ENCODE measurements at regions not wholly inside any gene's neighbourhood (a gene's known extent, or its start where the extent isn't known, plus 50 kb on each side); places are given as distances from the start of the nearest gene placed in this dataset.

GRCh38 chr13:104025303-104025702 lies 959.1 kb upstream of the SLC10A2 start:
- 95% methylated on average over 2 of the region's 2 CpGs; no CpG with 5 or more reads in 1 of the 2 experiments for WGBS, 2 experiments (ENCODE audit: extremely low coverage in 1 of 2, insufficient coverage in 1 of 2, insufficient read length in 1 of 2, insufficient replicate concordance in 2 of 2, low coverage in 1 of 2, low lambda C conversion rate in 2 of 2, missing lambda C conversion rate in 1 of 2)
- no peaks in the 10 kb centered on the region for H3K79me2 ChIP-seq (ENCODE audit: control insufficient read depth in 1 of 2, insufficient read depth in 2 of 2, low read length in 2 of 2)
- no peak overlapping the region for H4K91ac ChIP-seq (replicated peaks; ENCODE audit: insufficient read length, low read length)
- no peak overlapping the region for H3K4me2 ChIP-seq (ENCODE audit: insufficient read depth in 1 of 2, low read depth in 2 of 2, low read length in 2 of 2)
- H2BK20ac ChIP-seq (ENCODE audit: low read length): no peak overlapping the region
- H2BK12ac ChIP-seq (ENCODE audit: low read depth, low read length): no peak overlapping the region
- H3K36me3 ChIP-seq (ENCODE audit: control insufficient read depth in 2 of 4, insufficient read depth in 4 of 4, low read length in 3 of 4): no peaks in the 10 kb centered on the region; a peak in 1 of 8 replicates
- DNase-seq (ENCODE audit: low read depth in 1 of 2, low spot score in 2 of 2) (no peak), FAIRE-seq (no peak)
- TF ChIP-seq SP4 (IDR thresholded peaks at IDR 0.05; ENCODE audit: low read length) (no peak), NANOG (IDR thresholded peaks at IDR 0.05; ENCODE audit: insufficient read depth, low read depth, low read length, poor library complexity, severe bottlenecking) (no peak), MAFK (IDR thresholded peaks at IDR 0.05; ENCODE audit: low read depth, low read length) (no peak), SRF (IDR thresholded peaks at IDR 0.05; ENCODE audit: low read depth, low read length) (no peak), POLR2A (IDR thresholded peaks at IDR 0.05; ENCODE audit: control extremely low read depth in 1 of 2, low read depth in 2 of 2, low read length in 2 of 2) (no peak), TBP (IDR thresholded peaks at IDR 0.05; ENCODE audit: low read depth, low read length) (no peak), BCL11A (IDR thresholded peaks at IDR 0.05; ENCODE audit: low read depth in 2 of 2, low read length in 2 of 2) (no peak), HDAC2 (IDR thresholded peaks at IDR 0.05; ENCODE audit: borderline replicate concordance in 1 of 2, low read depth in 2 of 2, low read length in 2 of 2) (no peak), CHD1 (IDR thresholded peaks at IDR 0.05; ENCODE audit: low read depth, low read length) (no peak), JUN (IDR thresholded peaks at IDR 0.05; ENCODE audit: low read depth, low read length) (no peak), SP1 (IDR thresholded peaks at IDR 0.05; ENCODE audit: low read depth, low read length) (no peak)
- TF ChIP-seq, protein P1, sequence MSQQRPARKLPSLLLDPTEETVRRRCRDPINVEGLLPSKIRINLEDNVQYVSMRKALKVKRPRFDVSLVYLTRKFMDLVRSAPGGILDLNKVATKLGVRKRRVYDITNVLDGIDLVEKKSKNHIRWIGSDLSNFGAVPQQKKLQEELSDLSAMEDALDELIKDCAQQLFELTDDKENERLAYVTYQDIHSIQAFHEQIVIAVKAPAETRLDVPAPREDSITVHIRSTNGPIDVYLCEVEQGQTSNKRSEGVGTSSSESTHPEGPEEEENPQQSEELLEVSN (IDR thresholded peaks at IDR 0.05): no peak
- H3K27me3 ChIP-seq (replicated peaks in 1 of 4; ENCODE audit: control insufficient read depth in 3 of 4, extremely low read depth in 1 of 4, insufficient read depth in 3 of 4, low read length in 3 of 4): no peaks in the 10 kb centered on the region
- H3K23ac ChIP-seq (ENCODE audit: insufficient read length): no peak overlapping the region
- no peak overlapping the region for H3K27ac ChIP-seq (ENCODE audit: low read depth, low read length)
- no peak overlapping the region for H4K8ac ChIP-seq (ENCODE audit: extremely low read depth, insufficient read depth, low read length)
- H3K79me1 ChIP-seq (ENCODE audit: low read depth, low read length): no peaks in the 10 kb centered on the region
- H2BK15ac ChIP-seq (ENCODE audit: low read length): no peak overlapping the region
- no peak overlapping the region for H3K4ac ChIP-seq (replicated peaks; ENCODE audit: insufficient read length, low read depth, low read length)
- H3K14ac ChIP-seq (ENCODE audit: insufficient read length): no peak overlapping the region
- no peak overlapping the region for H3K56ac ChIP-seq (replicated peaks; ENCODE audit: insufficient read length, low read depth, low read length)
- H3K4me1 ChIP-seq (replicated peaks in 1 of 4; ENCODE audit: control insufficient read depth in 3 of 4, insufficient read depth in 4 of 4, low read length in 3 of 4): no peaks in the 10 kb centered on the region
- no peaks in the 10 kb centered on the region for H3K9me3 ChIP-seq (ENCODE audit: insufficient read depth in 2 of 2, low read depth in 1 of 2, low read length in 1 of 2)
- H2BK5ac ChIP-seq (ENCODE audit: low read depth, low read length): no peak overlapping the region
- H2BK120ac ChIP-seq (replicated peaks; ENCODE audit: low read depth, low read length): no peak overlapping the region
- ChIA-PET CTCF (ENCODE audit: partially characterized antibody) (interaction anchor here (0.9 to 1.3 kb wide), 2 partner anchors 8 to 350 kb away, joined by 3 read pairs; no protein-coding TSS in a partner anchor), POLR2A (ENCODE audit: partially characterized antibody) (no interaction called here)
- H4K20me1 ChIP-seq (replicated peaks in 1 of 2; ENCODE audit: control insufficient read depth in 1 of 2, insufficient read depth in 2 of 2, low read length in 2 of 2): no peaks in the 10 kb centered on the region
- H3K4me3 ChIP-seq (ENCODE audit: extremely low read depth in 1 of 4, insufficient read depth in 2 of 4, low read depth in 3 of 4, low read length in 4 of 4): no peak overlapping the region
- H2AK5ac ChIP-seq (ENCODE audit: low read depth, low read length): no peak overlapping the region
- H3K9ac ChIP-seq (replicated peaks in 1 of 4; ENCODE audit: extremely low read depth in 1 of 4, low read depth in 3 of 4, low read length in 3 of 4): no peak overlapping the region
- no peaks in the 10 kb centered on the region for H3K23me2 ChIP-seq (ENCODE audit: low read depth, low read length)
- H2AFZ ChIP-seq (ENCODE audit: low read length): no peak overlapping the region
- H3K18ac ChIP-seq (ENCODE audit: extremely low read depth, low read length): no peak overlapping the region
- H4K5ac ChIP-seq (ENCODE audit: insufficient read length, low read depth, low read length): no peak overlapping the region
